Hindlimb muscle (tissue), 1 donor: ENCODE measurements at regions not wholly inside any gene's neighbourhood (a gene's known extent, or its start where the extent isn't known, plus 50 kb on each side); places are given as distances from the start of the nearest gene placed in this dataset.

Source experiments
- DNase-seq: peaks from one replicate; pipeline ENCODE4 v3.0.0-alpha.2; 2013

GRCh38 chr13:73372666-73373627 is 314.1 kb downstream of the KLF5 start:
- DNase-seq = no peak

DNA sequence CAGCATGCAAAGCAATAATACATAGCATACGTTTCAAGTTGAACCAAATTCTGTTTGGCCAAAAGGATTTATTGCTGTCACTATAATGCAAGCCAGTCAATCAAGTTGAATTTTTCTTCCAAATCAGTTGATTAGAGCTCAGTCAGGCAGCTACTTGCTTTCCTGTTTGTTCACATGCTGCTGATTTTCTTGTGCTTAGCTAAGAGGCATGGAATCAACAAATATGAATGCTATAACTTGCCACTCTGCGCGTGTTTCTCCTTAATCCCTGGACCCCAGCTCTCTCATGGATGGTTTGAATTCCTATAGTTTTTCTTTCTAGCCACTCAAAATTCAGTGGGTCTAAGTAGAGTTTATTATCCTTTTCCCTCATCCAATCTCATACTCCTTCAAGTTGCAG is 311.3 kb downstream of the KLF5 start:
- no peak for DNase-seq

DNA sequence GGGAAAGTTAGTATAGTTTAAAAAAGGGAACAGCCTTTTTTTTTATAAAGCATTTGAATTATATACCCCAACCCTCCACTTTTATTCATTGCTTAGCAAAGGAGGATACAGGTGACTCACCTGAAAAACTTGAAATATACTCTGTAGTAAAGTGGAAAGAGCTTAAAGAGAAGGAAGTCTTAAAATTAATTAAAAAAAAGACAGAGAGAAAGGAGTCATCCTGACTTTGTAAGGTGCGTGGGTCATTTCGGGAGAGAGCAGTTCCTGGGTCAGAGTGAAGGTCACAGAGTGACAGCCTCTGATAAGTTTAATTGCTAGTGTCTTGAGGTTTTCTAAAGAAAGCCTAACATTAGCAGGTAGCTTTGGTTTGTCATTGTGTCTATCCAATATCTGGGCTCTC is 310.3 kb downstream of the KLF5 start:
- no peak for DNase-seq

DNA sequence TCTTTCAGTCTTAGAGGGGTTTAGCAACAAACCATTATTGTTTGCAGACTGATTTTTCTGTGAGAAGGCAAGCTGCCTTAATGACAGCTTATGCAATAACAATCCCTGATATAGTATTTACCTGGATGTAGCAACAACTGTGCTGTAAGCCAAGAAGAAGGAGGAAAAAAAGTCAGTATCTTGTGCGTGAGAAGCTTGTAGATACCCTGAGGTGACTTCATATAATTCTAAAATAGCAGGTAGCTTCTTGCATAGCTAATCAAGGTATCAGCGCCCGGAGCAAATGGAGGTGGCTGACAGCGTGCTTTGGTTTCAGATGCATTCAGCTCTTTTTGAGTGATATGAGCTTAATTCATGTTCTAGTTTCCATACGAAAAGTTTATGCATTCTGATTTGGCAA is 309.8 kb downstream of the KLF5 start:
- no peak for DNase-seq

DNA sequence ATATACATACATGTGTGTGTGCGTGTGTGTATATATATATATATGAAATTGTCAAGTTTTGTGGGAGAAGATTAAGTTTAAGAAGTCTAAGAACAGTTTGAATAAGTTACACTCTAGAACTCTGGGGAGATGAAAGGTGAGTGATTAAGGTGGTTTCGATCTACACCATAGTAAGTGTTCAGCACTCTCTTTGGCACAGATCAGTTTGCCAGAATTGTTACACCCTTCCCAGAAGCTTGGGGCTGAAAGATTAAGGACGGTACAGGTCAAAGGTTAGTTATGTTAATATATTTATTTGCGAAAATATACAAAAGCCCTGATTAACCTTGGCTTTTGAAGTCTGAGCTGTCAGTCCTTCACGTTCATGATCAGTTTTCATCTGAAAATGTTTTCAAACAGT is 309.1 kb downstream of the KLF5 start:
- DNase-seq = no peak

- DNase-seq = no peak
Measured at GRCh38 chr13:73366241-73366640, 307.4 kb downstream of the KLF5 start.

GRCh38 chr13:73365681-73366080 is 306.9 kb downstream of the KLF5 start:
- no peak for DNase-seq

DNA sequence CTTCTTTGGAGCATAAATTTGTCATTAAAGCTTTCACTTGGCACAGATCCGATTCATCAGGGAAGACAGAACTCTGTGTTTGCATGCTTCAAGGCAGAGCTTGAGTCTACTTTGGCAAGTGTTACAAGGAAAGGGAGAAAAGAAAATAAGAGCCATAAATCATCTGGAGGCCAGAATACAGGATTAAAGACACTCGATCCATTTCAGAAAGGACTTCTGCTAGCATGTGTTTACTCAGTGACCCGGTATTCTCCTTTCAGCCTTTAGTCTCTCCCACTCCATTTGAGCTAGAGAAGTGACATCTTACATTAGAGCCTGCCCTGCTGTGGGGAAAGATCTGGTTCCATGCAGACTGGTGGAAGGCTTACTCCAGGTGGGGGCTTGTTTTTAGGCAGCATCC is 306.4 kb downstream of the KLF5 start:
- no peak for DNase-seq

DNA sequence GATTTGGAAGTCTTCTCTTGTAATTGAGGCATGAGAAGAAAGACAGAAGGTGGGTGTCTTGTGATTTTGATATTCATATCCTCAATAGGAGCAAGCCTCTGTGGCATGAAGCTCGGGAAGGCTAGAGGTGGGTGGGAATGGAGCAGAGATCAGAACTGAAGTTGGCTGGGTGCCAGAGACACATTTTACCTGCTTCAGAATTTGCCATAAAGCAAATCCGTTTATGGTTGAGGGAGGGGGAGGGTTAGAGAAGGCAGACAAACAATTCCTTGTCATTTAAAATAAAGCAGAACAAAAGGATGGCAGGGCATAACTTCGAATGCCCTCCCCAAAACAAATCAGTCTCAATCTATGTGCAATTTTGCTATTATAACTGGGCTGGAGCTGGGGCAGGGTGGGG is 305.9 kb downstream of the KLF5 start:
- DNase-seq = no peak

- no peak for DNase-seq
Measured at GRCh38 chr13:73358606-73359095, 299.8 kb downstream of the KLF5 start.

- no peak for DNase-seq
Measured at GRCh38 chr13:73355134-73355533, 296.3 kb downstream of the KLF5 start.

DNA sequence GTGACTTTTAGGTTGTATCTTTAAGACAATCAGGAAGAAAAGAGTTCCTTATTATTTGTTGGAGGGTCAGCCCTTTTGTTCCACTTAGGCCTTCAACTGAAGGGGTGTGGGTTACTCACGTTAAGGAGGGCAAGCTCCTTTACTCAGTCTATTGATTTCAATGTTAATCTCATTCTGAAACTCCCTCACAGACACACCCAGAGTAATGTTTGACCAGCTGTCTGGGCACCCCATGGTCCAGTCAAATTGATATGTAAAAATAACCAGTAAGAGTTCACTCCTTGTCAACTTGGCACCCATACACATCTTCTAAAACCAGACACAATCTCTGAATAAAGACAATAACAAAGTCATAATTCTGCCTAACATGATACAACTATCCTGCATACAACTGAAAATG is 292.9 kb downstream of the KLF5 start:
- no peak for DNase-seq

DNA sequence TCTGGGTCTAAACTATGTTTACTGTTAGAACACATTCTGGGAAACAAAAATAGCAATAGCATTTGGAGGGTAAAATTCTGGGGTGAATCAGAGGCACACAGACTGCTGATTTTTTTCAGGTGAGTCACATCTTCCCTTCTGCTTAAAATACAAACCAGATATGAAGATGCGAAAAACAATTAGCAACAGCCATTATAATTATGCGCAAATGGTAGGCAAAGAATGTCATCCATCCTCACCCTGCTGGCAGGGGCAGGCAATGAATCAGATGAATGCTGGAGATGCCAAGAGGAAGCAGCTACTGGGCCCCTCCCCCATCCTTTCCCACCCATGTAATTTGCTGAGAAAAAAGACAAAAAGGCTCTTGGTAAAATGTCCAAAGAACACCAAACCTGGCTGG is 282.9 kb downstream of the KLF5 start:
- no peak for DNase-seq

GRCh38 chr13:73340069-73340468 is 281.3 kb downstream of the KLF5 start:
- DNase-seq = no peak

GRCh38 chr13:73339086-73339485 is 280.3 kb downstream of the KLF5 start:
- no peak for DNase-seq

GRCh38 chr13:73338389-73338788 is 279.6 kb downstream of the KLF5 start:
- DNase-seq = no peak

DNA sequence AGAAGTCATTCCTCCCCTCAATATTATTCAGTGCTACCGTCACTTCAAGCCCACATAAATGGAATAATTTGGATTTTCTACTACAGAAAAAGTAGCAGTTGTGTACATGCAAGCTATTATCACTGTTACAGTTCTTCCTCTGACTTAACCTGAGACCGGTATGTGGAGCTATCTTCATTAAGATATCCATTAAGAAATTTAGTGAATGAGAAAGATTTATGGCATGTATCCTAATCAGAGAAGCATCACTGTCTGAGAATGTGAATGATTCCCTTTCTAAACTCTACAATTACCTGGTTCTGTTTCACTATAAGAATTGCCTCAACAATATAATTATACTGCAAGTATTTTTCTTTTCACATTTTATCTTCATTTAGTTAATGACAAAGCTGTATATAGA is 278.7 kb downstream of the KLF5 start:
- no peak for DNase-seq

DNA sequence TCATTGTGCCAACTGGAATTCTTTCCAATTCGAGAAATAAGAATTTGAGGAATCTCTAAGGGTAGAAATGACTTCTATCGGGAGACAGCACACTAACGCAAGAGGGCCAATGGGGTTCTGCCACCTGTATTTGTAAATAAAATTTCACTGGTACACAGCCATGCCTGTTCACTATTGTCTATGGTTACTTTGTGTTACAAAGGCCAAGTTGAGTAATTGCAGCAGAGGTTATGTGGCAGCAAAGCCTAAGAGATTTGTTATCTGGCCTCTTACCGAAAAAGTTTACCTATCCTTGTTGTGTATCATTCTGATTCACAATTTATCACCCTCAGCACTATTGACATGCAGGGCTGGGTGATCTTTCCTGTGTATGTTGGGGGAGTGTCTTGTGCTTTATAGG is 278.0 kb downstream of the KLF5 start:
- DNase-seq = no peak

GRCh38 chr13:73335944-73336343 is 277.1 kb downstream of the KLF5 start:
- no peak for DNase-seq

- DNase-seq = no peak
Measured at GRCh38 chr13:73335210-73335609, 276.4 kb downstream of the KLF5 start.

DNA sequence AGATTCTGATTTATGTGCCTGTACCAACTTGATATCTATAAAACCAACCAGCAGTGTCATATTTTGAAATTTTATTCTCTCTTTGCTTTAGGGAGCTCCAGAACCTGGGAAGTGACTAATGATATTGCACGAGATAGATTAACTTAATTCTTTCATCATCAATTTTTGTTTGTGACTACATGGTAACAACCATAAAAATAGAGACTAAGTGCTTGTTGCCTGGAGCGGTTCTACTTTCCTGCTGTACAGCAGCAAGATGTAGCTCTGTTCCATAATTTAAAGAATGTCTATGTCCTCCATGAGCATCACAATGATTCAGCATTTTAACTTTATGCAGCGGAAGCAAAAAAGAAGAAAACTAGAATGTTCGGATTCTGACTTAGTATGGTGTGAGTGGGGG is 275.6 kb downstream of the KLF5 start:
- DNase-seq = no peak

GRCh38 chr13:73331556-73331955 is 272.8 kb downstream of the KLF5 start:
- no peak for DNase-seq

DNA sequence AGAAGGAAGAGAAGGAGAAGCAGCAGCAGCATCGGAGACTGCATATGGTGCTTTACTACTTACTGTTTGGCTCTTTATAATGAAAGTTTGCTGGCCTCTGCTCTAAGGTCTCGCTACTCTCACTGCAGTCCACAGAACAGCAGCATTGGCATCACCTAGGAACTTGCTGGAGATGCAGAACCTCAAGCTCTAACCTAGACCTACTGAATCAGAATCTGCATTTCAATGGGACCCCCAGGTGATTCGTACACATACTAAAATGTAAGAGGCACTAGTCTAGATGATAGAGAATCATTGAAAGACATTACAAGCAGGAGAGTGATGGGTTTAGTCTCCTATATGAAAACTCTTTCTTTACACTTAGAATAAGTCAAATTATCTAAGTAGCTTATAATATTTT is 270.6 kb downstream of the KLF5 start:
- DNase-seq = no peak

GRCh38 chr13:73327579-73327978 is 268.8 kb downstream of the KLF5 start:
- no peak for DNase-seq
